ENCODE measurements at regions not wholly inside any gene's neighbourhood (a gene's known extent, or its start where the extent isn't known, plus 50 kb on each side); places are given as distances from the start of the nearest gene placed in this dataset.

- Histone ChIP-seq H3K27me3 (replicated peaks; ENCODE audit: insufficient read depth, low read depth, low read length, poor library complexity) (no peaks in the 10 kb centered on the region), H3K4me1 (ENCODE audit: insufficient read depth, low read length, poor library complexity, severe bottlenecking) (no peaks in the 10 kb centered on the region), H3K4me3 (ENCODE audit: low read depth, low read length, poor library complexity, severe bottlenecking) (no peak overlapping the region), H3K9me3 (ENCODE audit: low read depth, low read length, poor library complexity, severe bottlenecking) (no peaks in the 10 kb centered on the region), H3K36me3 (ENCODE audit: insufficient read depth, low read length, poor library complexity, severe bottlenecking) (no peaks in the 10 kb centered on the region), H3K27ac (ENCODE audit: low read depth, low read length, poor library complexity, severe bottlenecking) (no peak overlapping the region)
- BruUV-seq (replicated peaks), result no TSS peak
- TF ChIP-seq CTCF (conservative IDR thresholded peaks at IDR 0.05; ENCODE audit: low read depth, low read length) (no peak), EZH2 (IDR thresholded peaks at IDR 0.05; ENCODE audit: borderline replicate concordance, low read depth, low read length, poor library complexity, severe bottlenecking) (no peak)
- CTCF ChIA-PET, result no interaction called here
- intact Hi-C loops (cut with micrococcal nuclease; ENCODE audit: unreplicated experiment), result no loop called here
- no peak for DNase-seq (ENCODE audit: low spot score)
- POLR2A ChIA-PET (ENCODE audit: low non-redundant PET), result no interaction called here
Measured at GRCh38 chr6:79378957-79379356, 144.5 kb upstream of the HMGN3 start.

- POLR2A ChIA-PET (ENCODE audit: low non-redundant PET), result no interaction called here
- DNase-seq (ENCODE audit: low spot score), result no peak
- H3K4me3 ChIP-seq (ENCODE audit: low read depth, low read length, poor library complexity, severe bottlenecking), result no peak overlapping the region
- no peaks in the 10 kb centered on the region for H3K9me3 ChIP-seq (ENCODE audit: low read depth, low read length, poor library complexity, severe bottlenecking)
- CTCF ChIA-PET, result no interaction called here
- no TSS peak for BruUV-seq (replicated peaks)
- H3K4me1 ChIP-seq (ENCODE audit: insufficient read depth, low read length, poor library complexity, severe bottlenecking), result peaks cover 5% of the 10 kb centered on the region
- no peak overlapping the region for H3K27ac ChIP-seq (ENCODE audit: low read depth, low read length, poor library complexity, severe bottlenecking)
- intact Hi-C loops (cut with micrococcal nuclease; ENCODE audit: unreplicated experiment), result no loop called here
- TF ChIP-seq CTCF (conservative IDR thresholded peaks at IDR 0.05; ENCODE audit: low read depth, low read length) (no peak), EZH2 (IDR thresholded peaks at IDR 0.05; ENCODE audit: borderline replicate concordance, low read depth, low read length, poor library complexity, severe bottlenecking) (no peak)
- H3K36me3 ChIP-seq (ENCODE audit: insufficient read depth, low read length, poor library complexity, severe bottlenecking), result no peaks in the 10 kb centered on the region
- no peaks in the 10 kb centered on the region for H3K27me3 ChIP-seq (replicated peaks; ENCODE audit: insufficient read depth, low read depth, low read length, poor library complexity)
Measured at GRCh38 chr6:79377888-79378348, 143.4 kb upstream of the HMGN3 start.

GRCh38 chr6:79377047-79377446 is 142.6 kb upstream of the HMGN3 start:
- ChIA-PET POLR2A (ENCODE audit: low non-redundant PET) (no interaction called here), CTCF (no interaction called here)
- Histone ChIP-seq H3K9me3 (ENCODE audit: low read depth, low read length, poor library complexity, severe bottlenecking) (no peaks in the 10 kb centered on the region), H3K27me3 (replicated peaks; ENCODE audit: insufficient read depth, low read depth, low read length, poor library complexity) (no peaks in the 10 kb centered on the region), H3K4me3 (ENCODE audit: low read depth, low read length, poor library complexity, severe bottlenecking) (no peak overlapping the region), H3K36me3 (ENCODE audit: insufficient read depth, low read length, poor library complexity, severe bottlenecking) (no peaks in the 10 kb centered on the region), H3K27ac (ENCODE audit: low read depth, low read length, poor library complexity, severe bottlenecking) (no peak overlapping the region), H3K4me1 (ENCODE audit: insufficient read depth, low read length, poor library complexity, severe bottlenecking) (peaks cover 5% of the 10 kb centered on the region)
- no peak for TF ChIP-seq EZH2 (IDR thresholded peaks at IDR 0.05; ENCODE audit: borderline replicate concordance, low read depth, low read length, poor library complexity, severe bottlenecking)
- TF ChIP-seq CTCF (conservative IDR thresholded peaks at IDR 0.05; ENCODE audit: low read depth, low read length), result no peak
- no peak for DNase-seq (ENCODE audit: low spot score)
- no TSS peak for BruUV-seq (replicated peaks)
- intact Hi-C loops (cut with micrococcal nuclease; ENCODE audit: unreplicated experiment), result no loop called here

Measured in A673 (cell line).